ENCODE measurements at regions not wholly inside any gene's neighbourhood (a gene's known extent, or its start where the extent isn't known, plus 50 kb on each side); places are given as distances from the start of the nearest gene placed in this dataset.
A peak's percentile ranks its signal among the peaks of the same experiment; 100 is the strongest.

DNA sequence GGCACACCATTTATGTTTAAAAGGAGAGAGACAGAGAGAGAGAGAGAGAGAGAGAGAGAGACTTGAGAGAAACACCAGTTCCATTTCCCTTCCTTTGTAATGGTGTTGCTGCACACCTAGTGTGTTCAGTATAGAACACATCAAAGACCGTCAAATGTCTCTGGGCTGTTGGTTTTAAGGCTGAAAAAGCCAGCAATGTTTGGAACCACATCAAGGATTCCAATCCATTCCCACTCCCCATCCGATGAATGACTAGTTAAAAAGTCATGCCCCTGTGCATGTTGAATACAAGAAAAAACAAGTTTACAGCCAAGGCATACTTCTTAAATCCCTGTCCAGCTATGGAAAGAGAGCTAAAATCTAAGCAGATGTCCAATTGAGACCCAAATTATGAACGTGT lies 83.0 kb upstream of the IFNE start:
- no peak for DNase-seq

DNA sequence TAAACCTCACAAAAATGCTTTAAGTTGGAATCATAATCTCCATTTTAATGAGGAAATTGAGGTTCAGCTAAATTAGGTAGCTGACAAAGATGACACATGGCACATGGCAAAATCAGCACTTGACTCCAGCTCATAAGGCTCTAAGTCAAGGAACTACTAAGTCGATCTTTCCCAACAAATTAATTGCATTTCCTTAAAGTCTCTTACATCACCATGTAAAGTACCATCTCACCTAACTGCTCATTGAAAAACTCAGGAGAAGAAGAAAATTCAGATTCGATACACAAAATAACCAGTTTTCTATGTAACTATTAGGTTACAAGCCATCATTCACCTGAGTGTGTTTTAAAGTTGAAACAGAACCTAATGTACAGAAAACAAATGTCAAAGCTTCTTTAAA lies 85.8 kb upstream of the IFNE start:
- no peak for DNase-seq

DNA sequence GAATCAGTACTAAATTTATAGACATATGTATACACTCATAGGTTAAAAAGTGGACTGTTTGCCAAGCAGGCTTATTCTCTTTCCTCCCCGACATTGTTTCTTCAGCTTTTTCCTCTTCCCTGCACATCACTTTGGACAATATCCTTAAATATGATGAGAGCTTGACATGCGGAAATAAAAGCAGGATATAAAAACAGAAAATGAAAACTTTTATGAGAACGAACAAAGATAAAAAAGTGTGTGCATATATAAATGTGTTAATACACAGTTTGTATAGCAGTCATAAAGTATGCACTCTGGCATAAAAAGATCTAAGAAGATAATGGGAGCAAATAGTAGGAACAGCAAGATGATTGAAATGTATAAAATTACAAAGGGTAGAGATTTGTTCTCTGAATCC lies 86.4 kb upstream of the IFNE start:
- DNase-seq, result no peak

DNA sequence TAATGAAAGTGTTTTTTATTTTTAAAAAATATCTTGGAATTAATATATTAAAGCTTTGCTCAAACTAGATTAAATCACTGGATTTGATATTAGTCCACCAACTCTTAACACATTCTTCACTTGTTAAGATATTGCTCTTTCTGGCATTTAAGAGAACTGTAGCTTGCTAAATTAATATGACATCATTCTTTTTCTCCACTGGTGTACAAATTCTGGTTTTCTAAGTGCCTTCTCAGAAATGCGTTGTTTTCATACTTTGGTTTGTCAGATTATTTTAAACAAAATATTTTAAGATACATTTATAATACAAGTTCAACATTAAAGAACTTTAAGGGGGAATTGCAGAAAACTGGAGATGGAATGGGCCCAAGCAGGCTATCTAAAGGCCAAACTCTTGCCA lies 87.6 kb upstream of the IFNE start:
- no peak for DNase-seq

DNA sequence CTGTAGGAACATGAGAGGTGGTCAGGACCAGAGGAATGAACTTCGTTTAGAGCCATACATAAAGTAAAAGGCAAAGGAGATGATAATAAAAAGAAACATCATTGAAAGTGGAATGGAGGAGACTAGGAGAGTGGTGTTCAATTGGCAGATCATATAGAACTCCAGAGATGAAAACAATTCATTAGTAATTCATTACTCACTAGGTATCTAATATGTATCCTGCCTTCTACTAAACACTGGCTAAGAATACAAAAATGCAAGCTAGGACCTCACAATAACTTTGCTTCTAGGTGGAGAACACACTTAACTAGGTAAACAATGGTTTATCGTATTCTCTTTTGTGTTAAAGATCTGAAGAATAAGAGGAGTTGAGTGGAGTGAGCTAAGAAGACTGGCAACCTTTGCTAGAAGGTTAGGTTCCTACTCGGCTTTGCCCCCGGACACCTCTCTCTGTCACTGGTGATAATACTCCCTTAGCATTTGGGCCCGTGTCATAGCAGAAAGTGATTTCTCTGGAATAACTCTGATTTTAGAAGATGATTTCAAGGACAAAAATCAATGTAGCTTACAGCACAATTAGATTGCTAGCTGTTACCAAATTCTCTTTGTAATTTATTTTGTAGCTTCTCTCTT lies 88.6 kb upstream of the IFNE start:
- no peak for DNase-seq

- DNase-seq, result no peak
Observed at GRCh38 chr9:21574261-21574660, 92.1 kb upstream of the IFNE start.

GRCh38 chr9:21576331-21577189 lies 94.4 kb upstream of the IFNE start:
- peak; percentile 49 for DNase-seq

DNA sequence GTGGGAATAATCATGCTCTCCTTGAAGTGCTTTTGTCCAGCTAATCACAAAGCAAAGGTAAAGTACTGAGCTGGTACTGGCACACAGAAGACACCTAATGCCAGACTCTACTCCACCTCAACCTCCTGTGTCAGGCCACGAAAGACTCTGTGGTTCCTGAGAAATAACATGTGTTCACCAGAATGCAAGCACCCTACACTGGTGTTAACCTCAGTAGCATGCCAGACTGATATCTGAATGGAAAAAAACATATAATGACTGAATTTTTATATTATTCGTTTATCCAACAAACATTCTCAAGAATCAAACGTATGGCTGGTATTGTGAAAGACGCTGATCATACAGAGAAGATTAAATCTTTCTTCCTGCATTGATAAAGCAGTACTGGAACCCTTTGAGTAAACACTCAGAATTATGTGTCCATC lies 97.1 kb upstream of the IFNE start:
- DNase-seq, result no peak

DNA sequence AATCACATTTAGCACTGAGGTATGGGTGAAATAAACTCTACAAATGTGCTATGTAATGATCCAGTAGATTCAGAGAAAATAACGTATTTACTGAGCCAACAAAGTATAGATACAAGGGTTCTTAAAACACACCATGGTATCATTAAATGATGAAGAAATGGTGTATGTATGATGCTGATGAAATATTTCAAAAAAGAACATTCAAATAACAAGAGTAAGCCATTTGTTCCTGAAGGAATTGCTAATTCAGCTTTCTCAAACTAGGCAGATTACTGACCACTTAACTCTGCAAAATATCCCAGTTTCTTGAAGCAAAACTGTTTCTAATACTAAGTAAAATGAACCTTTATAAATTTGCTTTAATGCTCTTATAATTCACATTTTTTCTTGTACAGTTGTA lies 97.6 kb upstream of the IFNE start:
- no peak for DNase-seq

DNA sequence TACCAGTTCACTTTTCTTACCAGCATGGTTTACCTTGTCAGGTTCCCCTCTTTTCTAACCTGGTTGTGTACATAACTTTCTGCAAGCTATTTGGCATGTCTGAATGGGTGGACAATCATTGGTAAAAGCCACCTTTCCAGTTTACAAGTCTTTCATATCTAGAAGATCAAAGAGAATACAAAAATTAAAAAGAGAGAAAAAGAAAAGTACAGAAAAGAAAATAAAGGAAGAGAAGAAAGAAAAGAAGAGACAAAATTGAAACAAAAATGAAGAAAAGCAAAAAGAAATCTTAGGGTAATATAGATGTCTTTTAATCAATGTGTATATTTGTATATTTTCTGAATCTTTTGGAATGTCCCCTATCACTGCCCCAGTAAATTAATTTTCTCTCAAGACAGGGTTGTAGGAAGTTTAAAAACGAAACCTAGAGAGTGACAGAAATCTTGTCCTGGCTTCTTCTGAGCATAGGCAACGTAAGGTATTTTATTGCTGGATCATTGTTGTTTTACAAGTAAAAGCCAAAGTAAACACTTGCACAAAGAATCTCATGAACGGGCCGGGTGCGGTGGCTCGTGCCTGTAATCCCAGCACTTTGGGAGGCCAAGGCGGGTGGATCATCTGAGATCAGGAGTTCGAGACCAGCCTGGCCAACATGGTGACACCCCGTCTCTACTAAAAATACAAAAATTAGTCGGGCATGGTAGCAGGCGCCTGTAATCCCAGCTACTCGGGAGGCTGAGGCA lies 98.7 kb upstream of the IFNE start:
- no peak for DNase-seq

DNA sequence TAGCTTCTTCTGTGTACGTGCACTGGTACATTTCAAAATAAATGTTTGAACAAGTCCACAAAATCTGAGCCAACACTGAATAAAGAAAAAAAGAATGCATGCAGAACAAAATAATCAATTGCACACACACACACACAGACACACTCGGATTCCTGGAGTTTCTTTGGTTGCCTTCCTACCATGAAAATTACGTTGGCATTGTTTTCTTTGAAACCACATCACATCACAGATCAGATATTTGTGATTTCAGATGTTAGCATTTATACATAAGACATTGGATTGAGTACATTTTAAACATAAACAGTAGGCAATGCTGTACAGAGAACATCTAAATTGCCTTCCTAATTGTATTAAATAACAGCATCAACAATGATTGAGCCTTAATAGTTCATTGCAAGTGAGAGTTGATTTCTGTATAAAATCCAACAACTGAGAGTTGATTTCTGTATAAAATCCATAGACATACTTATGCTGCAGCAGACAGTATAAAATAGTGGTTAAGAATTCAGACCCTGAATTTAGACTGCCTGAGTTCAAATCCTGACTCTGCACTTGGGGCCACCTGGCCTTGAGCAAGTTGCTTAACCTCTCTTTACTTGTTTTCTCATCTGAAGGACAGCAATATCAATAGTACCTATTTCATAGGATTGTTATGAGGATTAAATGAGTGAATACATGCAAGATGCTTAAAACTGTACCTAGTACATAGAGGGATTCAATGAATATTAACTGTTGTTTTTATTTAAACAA lies 101.7 kb upstream of the IFNE start:
- no peak for DNase-seq

GRCh38 chr9:21584890-21585289 lies 102.8 kb upstream of the IFNE start:
- DNase-seq, result no peak

DNA sequence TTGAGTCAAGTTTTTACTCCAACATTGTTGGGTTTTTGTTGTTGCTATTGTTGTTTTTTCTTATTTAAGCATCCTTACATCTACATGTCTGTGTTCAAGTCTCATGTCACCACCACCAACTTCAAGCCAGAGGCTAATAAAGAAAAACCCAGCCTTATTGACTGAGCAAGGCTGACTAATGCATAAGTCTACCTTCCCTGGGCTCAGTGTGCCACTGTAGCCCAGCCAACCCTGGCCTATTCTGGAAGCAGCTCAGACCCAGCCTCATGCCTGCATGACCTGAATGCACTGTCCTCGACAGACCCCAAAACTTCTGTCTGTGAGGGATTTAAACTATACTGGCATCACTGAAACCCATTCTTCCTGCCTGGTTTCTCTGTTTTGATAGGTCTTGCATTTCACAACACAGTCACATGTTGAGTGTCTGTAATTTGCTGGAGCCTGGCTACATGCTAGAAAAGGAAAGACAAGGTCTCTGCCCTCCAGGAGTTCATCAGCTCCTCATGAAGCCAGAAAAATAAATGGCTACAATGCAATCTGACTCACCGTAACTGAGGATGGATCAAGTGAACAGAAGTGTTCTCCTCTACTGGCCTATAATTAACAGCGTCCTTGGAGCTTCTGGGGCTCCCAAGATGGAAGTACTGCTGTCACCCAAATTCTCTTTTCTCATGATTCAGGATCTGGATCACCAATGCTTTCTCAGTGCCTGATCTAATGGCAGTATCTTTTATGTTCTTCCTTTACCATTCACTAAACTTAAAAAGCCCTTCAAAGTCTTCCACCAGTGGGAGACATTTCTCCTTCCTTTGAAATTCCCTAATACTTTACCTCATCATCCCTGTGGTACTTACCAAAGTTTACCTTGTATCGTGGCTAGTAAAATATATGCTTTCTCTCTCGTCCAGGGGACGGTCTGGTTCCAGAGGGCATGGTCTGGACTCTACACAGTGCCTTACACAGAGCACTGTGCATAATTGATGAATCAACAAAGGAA lies 103.9 kb upstream of the IFNE start:
- DNase-seq, result no peak

DNA sequence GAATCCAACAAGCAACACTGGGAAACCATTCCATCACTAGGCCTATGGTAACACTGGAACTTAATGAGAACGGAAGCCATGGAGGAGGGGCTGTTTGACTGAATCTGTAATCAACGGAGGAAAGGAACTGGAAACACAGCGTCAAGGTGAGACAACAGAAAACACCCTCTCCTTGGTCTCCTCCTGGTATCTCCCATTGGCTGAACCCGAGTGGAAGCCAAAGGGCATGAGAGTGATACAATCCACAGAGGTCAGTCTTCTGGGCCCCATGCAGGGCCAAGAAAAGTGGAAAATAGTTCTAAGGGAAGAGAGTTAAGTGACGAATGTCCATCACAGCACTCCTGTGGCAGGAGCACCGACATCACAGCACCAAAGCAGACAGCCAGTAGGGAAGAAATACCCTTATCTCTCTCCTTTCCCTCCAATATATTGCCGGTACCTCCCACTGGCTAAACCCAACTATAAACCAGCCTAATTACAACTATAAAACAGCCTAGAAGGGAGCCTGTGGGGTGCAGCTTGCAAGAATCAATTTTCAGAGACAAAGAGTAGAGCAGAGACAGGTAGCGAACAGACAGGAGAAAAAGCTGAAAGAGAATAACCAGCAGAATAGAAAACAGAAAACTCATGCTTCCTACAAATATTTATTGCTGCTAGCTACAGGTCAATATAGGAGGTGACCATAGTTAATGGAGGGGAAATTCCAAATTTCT lies 107.4 kb upstream of the IFNE start:
- no peak for DNase-seq

- DNase-seq, result no peak
Observed at GRCh38 chr9:21590058-21590996, 108.2 kb upstream of the IFNE start.

DNA sequence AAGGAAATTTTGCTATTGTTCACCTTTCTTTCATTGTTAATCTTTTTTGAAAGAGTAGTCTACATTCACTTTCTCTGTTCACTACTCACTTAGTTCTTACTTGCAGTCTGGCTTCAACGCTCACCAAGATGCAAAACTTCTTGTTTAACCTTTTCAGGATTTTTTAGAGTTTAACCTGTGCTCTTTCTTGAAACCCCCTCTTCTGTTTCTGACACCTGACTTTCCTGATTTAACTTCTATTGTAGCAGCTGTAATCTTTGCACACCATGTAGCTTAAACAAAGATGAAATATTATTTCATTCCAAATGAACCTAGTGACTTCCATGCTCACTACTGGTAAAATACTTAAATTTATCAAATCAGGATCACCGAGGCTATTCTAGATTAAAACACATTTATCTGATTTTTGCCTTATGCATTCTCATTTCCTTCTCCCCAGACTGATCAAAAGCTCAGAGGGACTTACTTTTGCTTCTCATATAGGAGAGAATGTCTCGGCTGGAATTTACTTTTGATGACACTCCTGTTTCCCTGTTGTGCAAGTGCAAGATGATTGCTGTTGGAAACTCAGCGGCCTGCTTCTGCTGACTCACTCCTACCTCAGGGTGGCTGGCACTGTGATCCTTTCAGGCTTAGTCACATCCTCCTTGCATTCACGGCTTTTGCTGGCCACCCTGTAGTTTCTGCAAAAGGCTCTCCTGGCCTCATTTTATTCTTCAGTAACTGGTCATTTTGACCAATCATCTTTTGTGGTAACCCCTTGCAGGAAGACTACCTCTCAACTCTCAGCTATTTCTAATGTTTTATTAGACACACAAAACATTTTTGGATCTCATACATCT lies 109.3 kb upstream of the IFNE start:
- DNase-seq, result peak; percentile 56

GRCh38 chr9:21592063-21592338 lies 109.9 kb upstream of the IFNE start:
- no peak for DNase-seq

GRCh38 chr9:21597284-21597683 lies 115.2 kb upstream of the IFNE start:
- DNase-seq, result no peak

DNA sequence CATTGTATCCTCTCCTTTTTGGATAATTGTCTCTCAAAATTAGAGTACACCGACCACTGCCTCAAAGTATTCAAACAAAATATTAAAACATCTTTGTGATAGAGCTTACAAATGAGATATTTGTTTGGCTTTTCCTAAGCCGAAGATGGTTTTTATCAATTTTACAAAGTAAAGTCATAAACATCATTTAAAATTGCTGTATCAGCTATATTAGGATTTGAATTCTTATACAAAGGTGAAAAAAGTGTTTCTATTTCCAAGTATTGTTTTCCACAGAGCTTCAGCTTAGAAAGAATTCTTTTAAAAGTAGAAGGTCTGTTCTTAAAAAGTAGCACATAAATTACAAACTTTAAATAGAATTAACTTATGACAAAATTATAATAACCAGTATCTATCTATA lies 116.6 kb upstream of the IFNE start:
- DNase-seq, result no peak
